ENCODE measurements at regions not wholly inside any gene's neighbourhood (a gene's known extent, or its start where the extent isn't known, plus 50 kb on each side); places are given as distances from the start of the nearest gene placed in this dataset.
A peak's percentile ranks its signal among the peaks of the same experiment; 100 is the strongest.

- TF ChIP-seq POU6F1 (CRISPR knock-in tag; IDR thresholded peaks at IDR 0.05; ENCODE audit: borderline replicate concordance, low read depth) (no peak), ZNF565 (CRISPR knock-in tag; conservative IDR thresholded peaks at IDR 0.05; ENCODE audit: low read depth) (no peak), RARB (CRISPR knock-in tag; IDR thresholded peaks at IDR 0.05) (no peak), CREB5 (CRISPR knock-in tag; IDR thresholded peaks at IDR 0.05; ENCODE audit: low read depth) (no peak), TOX (CRISPR knock-in tag; IDR thresholded peaks at IDR 0.05; ENCODE audit: borderline replicate concordance) (no peak), CSRNP3 (CRISPR knock-in tag; IDR thresholded peaks at IDR 0.05) (no peak), SNAI2 (CRISPR knock-in tag; IDR thresholded peaks at IDR 0.05) (no peak)
These were observed 513.0 kb downstream of the INHBA start (continued) for GRCh38 chr7:41189866-41190265.

GRCh38 chr7:41188163-41189130 lies 514.4 kb downstream of the INHBA start:
- TF ChIP-seq ESRRG (CRISPR knock-in tag; IDR thresholded peaks at IDR 0.05) (no peak), RARB (CRISPR knock-in tag; IDR thresholded peaks at IDR 0.05) (no peak), ZNF565 (CRISPR knock-in tag; conservative IDR thresholded peaks at IDR 0.05; ENCODE audit: low read depth) (no peak), ARNTL (CRISPR knock-in tag; IDR thresholded peaks at IDR 0.05; ENCODE audit: borderline replicate concordance, low read depth) (no peak), BACH2 (CRISPR knock-in tag; IDR thresholded peaks at IDR 0.05; ENCODE audit: borderline replicate concordance) (no peak), ZNF8 (CRISPR knock-in tag; IDR thresholded peaks at IDR 0.05) (no peak), POU6F1 (CRISPR knock-in tag; IDR thresholded peaks at IDR 0.05; ENCODE audit: borderline replicate concordance, low read depth) (no peak), TOX (CRISPR knock-in tag; IDR thresholded peaks at IDR 0.05; ENCODE audit: borderline replicate concordance) (peak; percentile 60; the same call in 1 of the 2 replicates), TCF4 (CRISPR knock-in tag; IDR thresholded peaks at IDR 0.05; ENCODE audit: borderline replicate concordance) (no peak), CREB5 (CRISPR knock-in tag; IDR thresholded peaks at IDR 0.05; ENCODE audit: low read depth) (no peak), ZFP3 (CRISPR knock-in tag; IDR thresholded peaks at IDR 0.05) (no peak), ZC3H10 (CRISPR knock-in tag; IDR thresholded peaks at IDR 0.05) (no peak), PPARA (CRISPR knock-in tag; IDR thresholded peaks at IDR 0.05; ENCODE audit: borderline replicate concordance) (no peak), ISL1 (CRISPR knock-in tag; IDR thresholded peaks at IDR 0.05) (peak; percentile 93)
- ATAC-seq: peak; percentile 84

GRCh38 chr7:41187322-41187721 lies 515.6 kb downstream of the INHBA start:
- no peak for TF ChIP-seq CSRNP3 (CRISPR knock-in tag; IDR thresholded peaks at IDR 0.05)
- no peak for TF ChIP-seq PPARA (CRISPR knock-in tag; IDR thresholded peaks at IDR 0.05; ENCODE audit: borderline replicate concordance)
- no peak for TF ChIP-seq PATZ1 (CRISPR knock-in tag; IDR thresholded peaks at IDR 0.05; ENCODE audit: borderline replicate concordance)
- TF ChIP-seq ZNF565 (CRISPR knock-in tag; conservative IDR thresholded peaks at IDR 0.05; ENCODE audit: low read depth): no peak
- TF ChIP-seq GLIS3 (CRISPR knock-in tag; IDR thresholded peaks at IDR 0.05): no peak
- no peak for TF ChIP-seq ZFP30 (CRISPR knock-in tag; IDR thresholded peaks at IDR 0.05)
- no peak for TF ChIP-seq OSR1 (CRISPR knock-in tag; IDR thresholded peaks at IDR 0.05)
- no peak for TF ChIP-seq ISL1 (CRISPR knock-in tag; IDR thresholded peaks at IDR 0.05)
- ATAC-seq: no peak

Data from SK-N-SH treated with all-trans-retinoic acid at 6 μM for 48 hours (cell line).